GM12872 (cell line): ENCODE measurements at regions not wholly inside any gene's neighbourhood (a gene's known extent, or its start where the extent isn't known, plus 50 kb on each side); places are given as distances from the start of the nearest gene placed in this dataset.

Experiments used
- TF ChIP-seq, protein P1 (sequence below): IDR thresholded peaks from 3 replicates; pipeline ENCODE4 v1.5.1; 2011; ENCODE audit warnings: low read depth, mild to moderate bottlenecking, low read length, moderate library complexity; ENCODE audit not compliant: insufficient read depth

DNA sequence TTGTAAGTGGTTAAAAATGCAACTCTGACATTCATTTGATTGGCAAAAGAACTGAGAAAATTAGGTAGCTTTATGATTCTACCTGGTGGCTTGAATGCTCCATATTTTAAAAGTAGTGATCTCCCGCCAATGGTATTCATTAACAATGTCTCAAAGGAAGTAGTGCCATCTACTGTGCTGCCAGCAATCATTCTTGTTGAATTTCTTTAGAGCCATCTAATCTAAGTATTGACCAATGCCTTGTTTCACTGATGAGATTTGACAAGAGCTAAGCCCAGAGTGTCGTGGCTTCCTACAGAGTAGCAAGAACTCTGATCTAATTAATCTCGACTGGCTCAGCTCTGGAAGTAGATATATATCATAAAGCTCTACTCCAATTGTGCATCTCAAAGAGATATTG, 696.7 kb downstream of the C6orf118 start:
- TF ChIP-seq, protein P1, sequence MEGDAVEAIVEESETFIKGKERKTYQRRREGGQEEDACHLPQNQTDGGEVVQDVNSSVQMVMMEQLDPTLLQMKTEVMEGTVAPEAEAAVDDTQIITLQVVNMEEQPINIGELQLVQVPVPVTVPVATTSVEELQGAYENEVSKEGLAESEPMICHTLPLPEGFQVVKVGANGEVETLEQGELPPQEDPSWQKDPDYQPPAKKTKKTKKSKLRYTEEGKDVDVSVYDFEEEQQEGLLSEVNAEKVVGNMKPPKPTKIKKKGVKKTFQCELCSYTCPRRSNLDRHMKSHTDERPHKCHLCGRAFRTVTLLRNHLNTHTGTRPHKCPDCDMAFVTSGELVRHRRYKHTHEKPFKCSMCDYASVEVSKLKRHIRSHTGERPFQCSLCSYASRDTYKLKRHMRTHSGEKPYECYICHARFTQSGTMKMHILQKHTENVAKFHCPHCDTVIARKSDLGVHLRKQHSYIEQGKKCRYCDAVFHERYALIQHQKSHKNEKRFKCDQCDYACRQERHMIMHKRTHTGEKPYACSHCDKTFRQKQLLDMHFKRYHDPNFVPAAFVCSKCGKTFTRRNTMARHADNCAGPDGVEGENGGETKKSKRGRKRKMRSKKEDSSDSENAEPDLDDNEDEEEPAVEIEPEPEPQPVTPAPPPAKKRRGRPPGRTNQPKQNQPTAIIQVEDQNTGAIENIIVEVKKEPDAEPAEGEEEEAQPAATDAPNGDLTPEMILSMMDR: no peak

DNA sequence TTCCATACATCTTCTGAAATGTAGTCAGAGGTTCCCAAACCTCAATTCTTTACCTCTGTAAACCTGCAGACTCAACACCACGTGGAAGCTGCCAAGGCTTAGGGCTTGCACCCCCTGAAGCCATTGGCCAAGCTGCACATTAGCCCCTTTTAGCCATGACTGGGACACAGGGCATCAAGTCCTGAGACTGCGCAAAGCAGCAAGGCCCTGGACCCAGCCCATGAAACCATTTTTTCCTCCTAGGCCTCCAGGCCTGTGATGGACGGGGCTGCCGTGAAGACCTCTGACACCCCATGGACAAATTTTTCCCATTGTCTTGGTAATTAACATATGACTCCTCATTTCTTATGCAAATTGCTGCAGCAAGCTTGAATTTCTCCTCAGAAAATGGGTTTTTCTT, 727.8 kb downstream of the C6orf118 start:
- TF ChIP-seq, protein P1: no peak

DNA sequence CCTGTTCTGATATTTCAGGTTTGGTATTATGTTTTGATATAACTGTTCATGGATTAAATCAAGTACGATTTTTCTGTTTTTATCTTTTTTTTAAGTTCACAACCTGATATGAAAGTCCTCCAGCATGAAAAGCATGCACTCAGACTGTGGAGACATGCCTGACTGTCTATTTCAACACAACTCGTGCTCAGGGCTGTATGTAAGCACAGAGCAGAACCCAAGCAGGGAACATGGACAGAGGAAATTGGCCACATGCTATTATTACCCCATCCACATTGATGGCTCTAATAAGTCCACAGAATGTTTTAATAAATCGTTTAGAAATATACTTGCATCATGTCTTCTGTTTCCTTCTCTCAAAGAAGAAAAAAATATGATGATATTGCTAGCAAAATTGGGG, 730.4 kb downstream of the C6orf118 start:
- TF ChIP-seq, protein P1: no peak

DNA sequence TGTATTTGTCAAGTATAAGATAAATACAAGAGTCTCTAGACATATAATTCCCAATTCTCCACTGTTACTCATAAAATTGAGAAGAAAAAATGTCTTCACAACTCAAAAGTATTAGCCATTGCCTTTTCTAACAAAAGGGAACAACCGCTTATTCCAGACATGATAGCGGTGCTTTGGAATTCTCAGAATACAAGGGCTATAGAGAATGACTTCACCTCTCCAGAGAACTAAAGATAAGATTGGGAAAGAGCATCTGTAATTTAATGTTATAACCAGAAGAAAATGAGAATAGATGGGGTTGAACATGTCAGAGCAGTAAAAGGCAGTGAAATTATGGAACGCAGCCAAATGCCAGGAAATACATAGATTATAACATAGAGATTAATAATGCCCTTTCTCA, 730.8 kb downstream of the C6orf118 start:
- TF ChIP-seq, protein P1: no peak

DNA sequence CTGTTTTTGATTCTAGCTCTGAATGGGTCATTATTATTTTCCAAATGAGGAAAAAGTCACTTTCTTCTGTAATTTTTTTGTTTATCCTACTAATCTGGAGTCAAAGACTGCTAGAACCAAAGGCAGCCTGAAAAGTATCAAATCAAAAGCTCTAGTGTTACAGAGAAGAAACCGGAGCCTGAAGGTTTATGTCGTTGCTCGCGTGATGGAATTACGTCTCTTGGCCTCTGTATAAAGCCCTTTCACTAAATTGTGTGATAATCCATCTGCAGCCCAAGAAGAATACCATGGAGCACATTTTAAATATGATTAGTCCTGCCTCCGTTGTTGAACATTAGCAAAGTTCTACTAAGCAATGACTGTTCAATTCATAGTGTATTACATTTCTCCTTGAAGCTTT, 738.6 kb downstream of the C6orf118 start:
- TF ChIP-seq, protein P1: no peak

DNA sequence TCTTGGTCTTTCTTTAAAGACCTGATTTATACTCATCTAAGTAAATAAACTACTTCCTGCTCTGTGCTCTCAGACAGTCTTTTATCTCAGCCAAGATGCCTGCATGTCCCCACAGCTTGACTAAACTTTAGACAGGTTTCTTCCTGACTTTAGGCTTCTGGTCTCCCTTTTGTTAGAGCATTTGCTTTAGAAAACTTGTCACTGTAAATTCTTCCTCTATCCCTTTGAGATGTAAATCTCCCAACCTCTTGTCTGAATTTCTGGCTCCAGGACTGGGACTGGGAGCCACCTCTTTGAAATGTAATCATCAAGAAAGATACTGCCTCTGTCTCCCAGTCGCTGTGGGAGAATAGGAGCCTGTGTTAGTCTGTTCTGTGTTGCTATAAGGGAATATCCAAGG, 739.9 kb downstream of the C6orf118 start:
- TF ChIP-seq, protein P1: no peak

DNA sequence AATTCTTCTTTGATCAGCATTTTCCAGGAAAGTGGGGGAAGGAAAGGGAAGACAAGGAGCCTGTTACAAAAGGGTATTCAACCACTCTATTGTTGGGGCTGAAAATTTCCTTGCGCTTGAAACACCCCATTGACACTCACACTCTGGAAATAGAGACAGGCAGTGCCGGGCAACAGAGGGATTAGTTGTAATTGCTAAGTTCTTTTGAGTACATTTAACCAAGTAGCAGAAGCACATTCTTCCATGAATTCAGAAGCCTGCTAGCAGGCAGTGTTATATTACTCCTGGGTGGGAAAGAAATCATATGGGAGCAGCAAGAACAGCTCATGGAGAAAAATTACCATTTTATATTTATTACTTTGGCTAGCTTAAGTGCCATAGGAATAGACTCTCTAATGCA, 745.5 kb downstream of the C6orf118 start:
- TF ChIP-seq, protein P1: no peak

DNA sequence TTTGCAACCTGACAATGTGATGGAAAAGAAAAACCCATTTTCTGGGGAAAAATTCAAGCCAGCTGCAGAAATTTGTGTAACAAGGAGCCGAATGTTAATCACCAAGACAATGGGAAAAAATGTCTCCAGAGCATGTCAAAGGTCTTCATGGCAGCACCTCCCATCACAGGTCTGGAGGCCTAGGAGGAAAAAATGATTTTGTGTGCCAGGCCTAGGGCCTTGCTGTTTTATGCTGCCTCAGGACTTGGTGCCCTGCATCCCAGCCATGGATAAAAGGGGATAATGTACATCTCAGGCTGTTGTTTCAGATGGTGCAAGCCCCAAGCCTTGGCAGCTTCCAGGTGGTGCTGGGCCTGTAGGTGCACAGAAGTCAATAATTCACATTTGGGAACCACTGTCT, 747.7 kb downstream of the C6orf118 start:
- TF ChIP-seq, protein P1: no peak
